PFSK-1 (cell line): ENCODE measurements at regions not wholly inside any gene's neighbourhood (a gene's known extent, or its start where the extent isn't known, plus 50 kb on each side); places are given as distances from the start of the nearest gene placed in this dataset.

ENCODE experiments used
- POLR2AphosphoS5 ChIP-seq: IDR thresholded peaks from 2 replicates; pipeline ENCODE4 v1.6.1; 2012; ENCODE audit warnings: low read depth, mild to moderate bottlenecking, control low read depth, low read length, moderate library complexity
- SIN3A ChIP-seq: IDR thresholded peaks from 2 replicates; pipeline ENCODE4 v1.6.1; 2012; ENCODE audit warnings: mild to moderate bottlenecking, low read length, moderate library complexity, borderline replicate concordance; ENCODE audit not compliant: insufficient read depth
- TAF1 ChIP-seq: IDR thresholded peaks from 2 replicates; pipeline ENCODE4 v1.6.1; 2012; ENCODE audit warnings: low read length, control low read depth, borderline replicate concordance; ENCODE audit not compliant: insufficient read depth
- TF ChIP-seq, protein P1 (sequence below), 2 experiments: IDR thresholded peaks; 2 replicates each; pipeline versions ENCODE4 v1.6.1 to v1.8.0; 2011 to 2012; ENCODE audit warnings: low read depth in 2 of 2, low read length in 2 of 2, control low read depth in 1 of 2, inconsistent platforms in 1 of 2, mild to moderate bottlenecking in 1 of 2, moderate library complexity in 1 of 2; ENCODE audit not compliant: insufficient read depth in 1 of 2

DNA sequence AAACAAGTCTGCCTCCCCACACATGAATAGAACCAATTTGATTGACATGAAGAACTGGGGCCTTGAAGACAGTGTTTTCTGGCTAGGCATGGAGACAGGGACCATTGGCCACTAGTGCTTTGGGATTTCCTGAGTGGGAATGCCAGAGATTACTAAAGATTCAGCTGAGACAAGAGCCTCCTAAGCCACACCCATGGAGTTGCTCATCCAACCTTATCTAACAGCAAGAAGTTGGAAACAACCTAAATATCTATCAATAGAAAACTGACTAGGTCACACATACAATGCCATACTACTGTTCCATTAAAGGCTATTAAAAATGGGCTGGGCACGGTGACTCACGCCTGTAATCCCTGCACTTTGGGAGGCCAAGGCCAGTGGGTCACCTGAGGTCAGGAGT, 184.1 kb downstream of the ZBTB18 start:
- TF ChIP-seq TAF1 (no peak), SIN3A (no peak), POLR2AphosphoS5 (no peak)
- TF ChIP-seq, protein P1, sequence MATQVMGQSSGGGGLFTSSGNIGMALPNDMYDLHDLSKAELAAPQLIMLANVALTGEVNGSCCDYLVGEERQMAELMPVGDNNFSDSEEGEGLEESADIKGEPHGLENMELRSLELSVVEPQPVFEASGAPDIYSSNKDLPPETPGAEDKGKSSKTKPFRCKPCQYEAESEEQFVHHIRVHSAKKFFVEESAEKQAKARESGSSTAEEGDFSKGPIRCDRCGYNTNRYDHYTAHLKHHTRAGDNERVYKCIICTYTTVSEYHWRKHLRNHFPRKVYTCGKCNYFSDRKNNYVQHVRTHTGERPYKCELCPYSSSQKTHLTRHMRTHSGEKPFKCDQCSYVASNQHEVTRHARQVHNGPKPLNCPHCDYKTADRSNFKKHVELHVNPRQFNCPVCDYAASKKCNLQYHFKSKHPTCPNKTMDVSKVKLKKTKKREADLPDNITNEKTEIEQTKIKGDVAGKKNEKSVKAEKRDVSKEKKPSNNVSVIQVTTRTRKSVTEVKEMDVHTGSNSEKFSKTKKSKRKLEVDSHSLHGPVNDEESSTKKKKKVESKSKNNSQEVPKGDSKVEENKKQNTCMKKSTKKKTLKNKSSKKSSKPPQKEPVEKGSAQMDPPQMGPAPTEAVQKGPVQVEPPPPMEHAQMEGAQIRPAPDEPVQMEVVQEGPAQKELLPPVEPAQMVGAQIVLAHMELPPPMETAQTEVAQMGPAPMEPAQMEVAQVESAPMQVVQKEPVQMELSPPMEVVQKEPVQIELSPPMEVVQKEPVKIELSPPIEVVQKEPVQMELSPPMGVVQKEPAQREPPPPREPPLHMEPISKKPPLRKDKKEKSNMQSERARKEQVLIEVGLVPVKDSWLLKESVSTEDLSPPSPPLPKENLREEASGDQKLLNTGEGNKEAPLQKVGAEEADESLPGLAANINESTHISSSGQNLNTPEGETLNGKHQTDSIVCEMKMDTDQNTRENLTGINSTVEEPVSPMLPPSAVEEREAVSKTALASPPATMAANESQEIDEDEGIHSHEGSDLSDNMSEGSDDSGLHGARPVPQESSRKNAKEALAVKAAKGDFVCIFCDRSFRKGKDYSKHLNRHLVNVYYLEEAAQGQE (IDR thresholded peaks at IDR 0.05; ENCODE audit: insufficient read depth in 1 of 2, low read depth in 2 of 2, low read length in 2 of 2): no peak
